Endothelial cell of umbilical vein (primary cell): ENCODE measurements at regions not wholly inside any gene's neighbourhood (a gene's known extent, or its start where the extent isn't known, plus 50 kb on each side); places are given as distances from the start of the nearest gene placed in this dataset.

Experiments
- BruUV-seq: library from RNA; stranded (reverse); fragments of 400-500 nt; replicated peaks from 2 replicates; lab custom pipeline; 2021; lab: Mats Ljungman, UMichigan
- CTCF ChIA-PET: fragments of 300-600, 350-600 bp; sonication (Branson Sonifier 250); formaldehyde crosslinking; loops from one replicate; lab custom pipeline; 2021; ENCODE audit warnings: antibody characterized with exemption, inconsistent platforms; lab: Charles Lee
- POLR2A ChIA-PET: fragments of 300-600, 350-600 bp; sonication (Branson Sonifier 250); formaldehyde crosslinking; loops from one replicate; lab custom pipeline; 2021; ENCODE audit warnings: antibody characterized with exemption, inconsistent platforms; lab: Charles Lee
- DNase-seq: peaks from one replicate; pipeline ENCODE4 v3.0.0-alpha.2; 2011; ENCODE audit warnings: low read depth, low spot score
- FAIRE-seq: peaks from 2 replicates; lab custom pipeline; 2011; peaks lifted over from hg19 to GRCh38; lab: Jason Lieb, UNC
- H2AFZ ChIP-seq: 2 replicates; pipeline ENCODE4 v1.6.0; 2012; ENCODE audit warnings: low read depth, low read length, control low read depth, inconsistent platforms
- H3K27ac ChIP-seq: 2 replicates; pipeline ENCODE4 v1.5.1; 2011; ENCODE audit warnings: low read depth, mild to moderate bottlenecking, control low read depth, low read length, moderate library complexity; ENCODE audit not compliant: insufficient read depth
- H3K27me3 ChIP-seq, 2 experiments: 2 replicates each; pipeline versions ENCODE4 v1.6.0 to v1.6.1; 2011; ENCODE audit warnings: low read length in 2 of 2, mixed read lengths in 1 of 2; ENCODE audit not compliant: control insufficient read depth in 2 of 2, insufficient read depth in 2 of 2
- H3K36me3 ChIP-seq, 2 experiments: 2 replicates in 1 of 2; 3 replicates in 1 of 2; pipeline ENCODE4 v1.5.1; 2011; ENCODE audit warnings: low read length in 2 of 2, mild to moderate bottlenecking in 1 of 2, moderate library complexity in 1 of 2; ENCODE audit not compliant: control insufficient read depth in 2 of 2, insufficient read depth in 2 of 2; ENCODE audit errors: extremely low read depth in 1 of 2
- H3K4me1 ChIP-seq: 3 replicates; pipeline ENCODE4 v1.5.1; 2011; ENCODE audit warnings: mild to moderate bottlenecking, low read length; ENCODE audit not compliant: control insufficient read depth, insufficient read depth; ENCODE audit errors: extremely low read depth
- H3K4me2 ChIP-seq: 2 replicates; pipeline ENCODE4 v1.6.1; 2011; ENCODE audit warnings: low read length, control low read depth, mixed read lengths; ENCODE audit not compliant: insufficient read depth
- H3K4me3 ChIP-seq, 3 experiments: fragments of 200-600 bp in 1 of 3; sonication (generic), shearing (Covaris generic) in 1 of 3; replicated peaks in 1 of 3; 2 replicates each; pipeline ENCODE4 v1.5.1; 2011 to 2016; ENCODE audit warnings: control low read depth in 3 of 3, low read length in 3 of 3, mild to moderate bottlenecking in 2 of 3, inconsistent platforms in 1 of 3, low read depth in 1 of 3, moderate library complexity in 1 of 3; ENCODE audit not compliant: insufficient read depth in 1 of 3
- H3K79me2 ChIP-seq: 2 replicates; pipeline ENCODE4 v1.6.0; 2012; ENCODE audit warnings: low read length, inconsistent platforms; ENCODE audit not compliant: control insufficient read depth, insufficient read depth
- H3K9ac ChIP-seq: replicated peaks from 2 replicates; pipeline ENCODE3; 2011; ENCODE audit warnings: low read length, control low read depth; ENCODE audit not compliant: insufficient read depth; ENCODE audit errors: extremely low read depth
- H3K9me1 ChIP-seq: replicated peaks from 3 replicates; pipeline ENCODE4 v1.6.0; 2011; ENCODE audit warnings: mild to moderate bottlenecking, low read length; ENCODE audit not compliant: control insufficient read depth, insufficient read depth; ENCODE audit errors: extremely low read depth
- H3K9me3 ChIP-seq: replicated peaks from 2 replicates; pipeline ENCODE4 v1.5.1; 2012; ENCODE audit warnings: low read length, inconsistent platforms; ENCODE audit not compliant: control insufficient read depth, insufficient read depth
- H4K20me1 ChIP-seq: replicated peaks from 2 replicates; pipeline ENCODE3; 2011; ENCODE audit warnings: mild to moderate bottlenecking, low read length; ENCODE audit not compliant: control insufficient read depth, insufficient read depth; ENCODE audit errors: extremely low read depth
- FOS ChIP-seq: IDR thresholded peaks from 2 replicates; pipeline ENCODE4 v1.6.1; 2011; ENCODE audit warnings: mild to moderate bottlenecking, low read length, moderate library complexity, borderline replicate concordance; ENCODE audit not compliant: insufficient read depth
- GATA2 ChIP-seq: IDR thresholded peaks from 2 replicates; pipeline ENCODE4 v1.7.0; 2011; ENCODE audit warnings: low read depth, mild to moderate bottlenecking, moderate library complexity, mixed read lengths, low read length; ENCODE audit not compliant: insufficient read length, insufficient read depth
- JUN ChIP-seq: IDR thresholded peaks from 2 replicates; pipeline ENCODE4 v1.6.1; 2011; ENCODE audit warnings: borderline replicate concordance, low read depth; ENCODE audit not compliant: insufficient read length, insufficient read depth
- MYC ChIP-seq: IDR thresholded peaks from one replicate; pipeline ENCODE4 v1.6.1; 2011; ENCODE audit warnings: mild to moderate bottlenecking, low read depth, low read length
- POLR2A ChIP-seq: IDR thresholded peaks from 2 replicates; pipeline ENCODE4 v1.6.1; 2012; ENCODE audit warnings: low read depth, mild to moderate bottlenecking, control low read depth, low read length
- POLR2AphosphoS5 ChIP-seq: IDR thresholded peaks from 2 replicates; pipeline ENCODE4 v1.6.1; 2012; ENCODE audit warnings: low read depth, mild to moderate bottlenecking, control low read depth, low read length, moderate library complexity; ENCODE audit not compliant: insufficient read depth
- dilution Hi-C: fragments of 300-500 bp; cut with MboI; formaldehyde crosslinking; loops from one replicate; pipeline ENCODE4 v1.15.0; 2019; ENCODE audit warnings: low sequenced_read_pairs; ENCODE audit not compliant: extremely low pct_ligation_motif_present
- intact Hi-C: fragments of 100-400 bp; cut with micrococcal nuclease; formaldehyde crosslinking; loops from one replicate; pipeline ENCODE4 v1.10.0; 2022

DNA sequence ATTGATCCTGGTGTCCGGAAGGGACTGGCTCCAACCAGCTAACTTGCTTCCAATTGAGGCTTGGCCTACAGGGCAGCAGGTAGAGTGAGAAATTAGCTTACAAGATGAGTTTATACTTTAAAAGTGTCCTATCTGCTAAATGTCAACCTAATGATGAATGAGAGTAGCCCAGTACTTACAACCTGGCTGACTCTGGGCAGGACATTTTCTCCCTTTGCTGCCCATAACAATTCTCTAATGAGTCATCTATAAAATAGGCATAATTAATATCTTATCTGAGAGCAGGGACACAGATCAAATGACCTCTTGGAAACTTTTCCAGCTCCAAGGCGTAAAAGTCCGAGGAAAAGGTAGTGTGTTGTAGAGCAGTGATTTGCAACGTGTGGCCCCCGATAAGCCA is 398.4 kb upstream of the BOD1L1 start:
- no peak overlapping the region for H3K4me3 ChIP-seq
- intact Hi-C loops: no loop called here
- CTCF ChIA-PET: no interaction called here
- BruUV-seq: no TSS peak
- H3K9ac ChIP-seq: no peak overlapping the region
- H3K36me3 ChIP-seq: no peaks in the 10 kb centered on the region
- no peaks in the 10 kb centered on the region for H4K20me1 ChIP-seq
- H3K9me3 ChIP-seq: no peaks in the 10 kb centered on the region
- no peak overlapping the region for H3K27ac ChIP-seq
- no peak overlapping the region for H2AFZ ChIP-seq
- no peak for FAIRE-seq
- no peaks in the 10 kb centered on the region for H3K27me3 ChIP-seq
- POLR2A ChIA-PET: no interaction called here
- H3K4me2 ChIP-seq: no peak overlapping the region
- no peaks in the 10 kb centered on the region for H3K79me2 ChIP-seq
- no peaks in the 10 kb centered on the region for H3K9me1 ChIP-seq
- dilution Hi-C loops: no loop called here
- DNase-seq: no peak
- H3K4me1 ChIP-seq: no peaks in the 10 kb centered on the region
- TF ChIP-seq FOS (no peak), GATA2 (no peak)

DNA sequence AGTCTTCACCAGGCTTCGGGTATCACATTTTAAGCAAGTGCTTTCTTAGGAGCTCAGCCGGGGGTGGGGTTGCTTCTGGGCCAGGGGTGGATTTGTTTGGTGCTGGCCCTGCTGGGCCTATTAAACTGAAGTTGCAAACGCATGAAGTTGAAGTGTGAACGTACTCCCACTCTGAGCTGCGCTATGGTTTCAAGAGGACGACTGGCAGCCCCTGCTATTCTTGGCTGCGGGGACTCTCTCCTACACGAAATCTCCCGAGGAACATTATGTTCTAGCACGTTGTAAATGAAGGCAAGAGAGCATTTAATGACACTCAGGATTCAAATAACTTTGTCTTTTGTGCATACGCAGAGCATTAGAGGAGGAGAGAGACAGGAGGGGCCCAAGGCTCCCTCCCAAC is 401.3 kb upstream of the BOD1L1 start:
- Histone ChIP-seq H3K4me3 (no peak overlapping the region), H4K20me1 (no peaks in the 10 kb centered on the region), H3K4me2 (no peak overlapping the region), H3K4me1 (no peaks in the 10 kb centered on the region), H3K36me3 (no peaks in the 10 kb centered on the region), H3K27ac (no peak overlapping the region), H3K9ac (no peak overlapping the region), H2AFZ (no peak overlapping the region), H3K79me2 (no peaks in the 10 kb centered on the region), H3K9me3 (no peaks in the 10 kb centered on the region), H3K9me1 (no peaks in the 10 kb centered on the region), H3K27me3 (no peaks in the 10 kb centered on the region)
- DNase-seq: no peak
- no peak for FAIRE-seq
- dilution Hi-C loops (no loop called here), intact Hi-C loops (no loop called here)
- CTCF ChIA-PET: no interaction called here
- POLR2A ChIA-PET: no interaction called here
- no peak for TF ChIP-seq MYC
- no peak for TF ChIP-seq POLR2AphosphoS5
- TF ChIP-seq POLR2A: no peak
- TF ChIP-seq JUN: no peak
- BruUV-seq: no TSS peak
